ENCODE measurements at regions not wholly inside any gene's neighbourhood (a gene's known extent, or its start where the extent isn't known, plus 50 kb on each side); places are given as distances from the start of the nearest gene placed in this dataset.

DNA sequence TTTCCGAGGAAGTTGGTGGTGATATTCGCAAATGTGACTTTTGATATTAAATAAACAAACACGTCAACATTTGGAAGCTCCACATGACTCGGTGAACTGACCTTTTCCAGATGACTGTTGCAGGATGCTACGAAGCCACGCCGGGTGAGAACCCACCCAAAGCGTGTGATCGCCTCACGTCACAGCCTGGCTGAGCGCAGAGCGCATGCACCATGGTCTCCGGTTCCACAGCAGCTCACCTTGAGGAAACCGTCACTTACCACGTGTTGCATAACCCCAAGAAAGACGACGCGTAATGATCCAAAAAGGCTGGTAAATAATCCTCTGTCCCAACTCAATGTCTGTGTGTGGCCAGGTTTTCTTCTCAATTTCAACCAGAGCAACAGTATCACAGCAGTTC, 64.5 kb upstream of the CTDP1 start:
- no peak overlapping the region for H3K9ac ChIP-seq (ENCODE audit: low read depth in 1 of 2, low read length in 2 of 2)
- peaks cover 0 to 2% (median 0%) of the 10 kb centered on the region in 4 donors for H3K4me1 ChIP-seq (ENCODE audit: control insufficient read depth in 4 of 4, insufficient read depth in 4 of 4, low read length in 3 of 4)
- WGBS = 81% methylated on average over 18 of the region's 18 CpGs
- H3K27me3 ChIP-seq (ENCODE audit: control insufficient read depth in 4 of 4, insufficient read depth in 4 of 4, low read length in 3 of 4) = no peaks in the 10 kb centered on the region
- no peak overlapping the region for H3K4me3 ChIP-seq (ENCODE audit: low read depth in 1 of 3, low read length in 3 of 3)
- no peak overlapping the region for H3K27ac ChIP-seq (ENCODE audit: low read depth in 1 of 2, low read length in 2 of 2)
- peaks cover 0 to 4% (median 2%) of the 10 kb centered on the region in 4 donors for H3K9me3 ChIP-seq (ENCODE audit: control insufficient read depth in 4 of 4, low read length in 3 of 4)
- no peaks in the 10 kb centered on the region for H3K36me3 ChIP-seq (ENCODE audit: control insufficient read depth in 4 of 4, insufficient read depth in 3 of 4, low read depth in 1 of 4, low read length in 3 of 4)
- DNase-seq (ENCODE audit: low spot score) = no peak
- TF ChIP-seq HNF4G (IDR thresholded peaks at IDR 0.05) = no peak
- no peak for TF ChIP-seq RXRA (IDR thresholded peaks at IDR 0.05)
- no peak for TF ChIP-seq ZBTB33 (IDR thresholded peaks at IDR 0.05)
- TF ChIP-seq NR2F2 (IDR thresholded peaks at IDR 0.05) = no peak
- no peak for TF ChIP-seq GABPA (IDR thresholded peaks at IDR 0.05 in 1 of 2, conservative IDR thresholded peaks at IDR 0.05 in 1 of 2)
- TF ChIP-seq YY1 (IDR thresholded peaks at IDR 0.05) = no peak
- no peak for TF ChIP-seq HNF4A (conservative IDR thresholded peaks at IDR 0.05)
- TF ChIP-seq SP1 (IDR thresholded peaks at IDR 0.05) = no peak

GRCh38 chr18:79615586-79615985, 64.0 kb upstream of the CTDP1 start:
- Histone ChIP-seq H3K27ac (ENCODE audit: low read depth in 1 of 2, low read length in 2 of 2) (no peak overlapping the region), H3K36me3 (ENCODE audit: control insufficient read depth in 4 of 4, insufficient read depth in 3 of 4, low read depth in 1 of 4, low read length in 3 of 4) (no peaks in the 10 kb centered on the region), H3K27me3 (ENCODE audit: control insufficient read depth in 4 of 4, insufficient read depth in 4 of 4, low read length in 3 of 4) (no peaks in the 10 kb centered on the region), H3K9ac (ENCODE audit: low read depth in 1 of 2, low read length in 2 of 2) (no peak overlapping the region), H3K4me1 (ENCODE audit: control insufficient read depth in 4 of 4, insufficient read depth in 4 of 4, low read length in 3 of 4) (peaks cover 0 to 2% (median 0%) of the 10 kb centered on the region in 4 donors), H3K9me3 (ENCODE audit: control insufficient read depth in 4 of 4, low read length in 3 of 4) (peaks cover 0 to 4% (median 2%) of the 10 kb centered on the region in 4 donors), H3K4me3 (ENCODE audit: low read depth in 1 of 3, low read length in 3 of 3) (no peak overlapping the region)
- no peak for DNase-seq (ENCODE audit: low spot score)
- 89% methylated on average over 7 of the region's 7 CpGs for WGBS
- TF ChIP-seq GABPA (IDR thresholded peaks at IDR 0.05 in 1 of 2, conservative IDR thresholded peaks at IDR 0.05 in 1 of 2) = no peak
- no peak for TF ChIP-seq FOXA1 (IDR thresholded peaks at IDR 0.05)
- no peak for TF ChIP-seq NR2F2 (IDR thresholded peaks at IDR 0.05)
- TF ChIP-seq REST (IDR thresholded peaks at IDR 0.05) = no peak
- TF ChIP-seq, protein P1, sequence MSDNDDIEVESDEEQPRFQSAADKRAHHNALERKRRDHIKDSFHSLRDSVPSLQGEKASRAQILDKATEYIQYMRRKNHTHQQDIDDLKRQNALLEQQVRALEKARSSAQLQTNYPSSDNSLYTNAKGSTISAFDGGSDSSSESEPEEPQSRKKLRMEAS (IDR thresholded peaks at IDR 0.05) = no peak
- TF ChIP-seq EGR1 (IDR thresholded peaks at IDR 0.05; ENCODE audit: low read depth in 2 of 2) = no peak
- TF ChIP-seq, protein P2, sequence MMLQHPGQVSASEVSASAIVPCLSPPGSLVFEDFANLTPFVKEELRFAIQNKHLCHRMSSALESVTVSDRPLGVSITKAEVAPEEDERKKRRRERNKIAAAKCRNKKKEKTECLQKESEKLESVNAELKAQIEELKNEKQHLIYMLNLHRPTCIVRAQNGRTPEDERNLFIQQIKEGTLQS (IDR thresholded peaks at IDR 0.05) = no peak
- no peak for TF ChIP-seq TAF1 (conservative IDR thresholded peaks at IDR 0.05)

Data from liver (tissue), 7 donors.